Activated naive CD4-positive, alpha-beta T cell treated with anti-CD3 and anti-CD28 coated beads, Interleukin-2, amount 50 U/mL, for 16 hours (primary cell): ENCODE measurements at regions not wholly inside any gene's neighbourhood (a gene's known extent, or its start where the extent isn't known, plus 50 kb on each side); places are given as distances from the start of the nearest gene placed in this dataset.

ENCODE experiments used
- DNase-seq: peaks from one replicate; pipeline ENCODE4 v3.0.0-alpha.2; 2020

DNA sequence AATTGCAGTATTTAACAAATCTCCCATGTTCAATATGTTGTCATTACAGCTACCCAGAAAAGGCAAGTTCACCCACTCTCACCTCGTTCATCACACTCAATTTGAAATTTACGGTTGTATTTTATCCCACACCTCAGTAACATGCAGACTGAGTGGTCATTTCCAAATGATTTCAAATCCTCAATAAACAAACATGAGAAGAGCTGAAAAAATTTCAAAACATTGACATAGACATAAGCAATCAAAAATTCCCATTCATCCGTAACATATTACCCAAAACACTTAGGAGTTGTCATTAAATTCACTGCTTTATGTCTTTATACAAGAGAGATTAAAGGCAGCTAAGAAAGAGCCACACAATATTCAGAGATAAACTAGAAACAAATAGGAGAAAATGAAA, 61.7 kb upstream of the NEBL start:
- DNase-seq = no peak

- no peak for DNase-seq
These were observed 61.1 kb upstream of the NEBL start for GRCh38 chr10:20958225-20958624.

DNA sequence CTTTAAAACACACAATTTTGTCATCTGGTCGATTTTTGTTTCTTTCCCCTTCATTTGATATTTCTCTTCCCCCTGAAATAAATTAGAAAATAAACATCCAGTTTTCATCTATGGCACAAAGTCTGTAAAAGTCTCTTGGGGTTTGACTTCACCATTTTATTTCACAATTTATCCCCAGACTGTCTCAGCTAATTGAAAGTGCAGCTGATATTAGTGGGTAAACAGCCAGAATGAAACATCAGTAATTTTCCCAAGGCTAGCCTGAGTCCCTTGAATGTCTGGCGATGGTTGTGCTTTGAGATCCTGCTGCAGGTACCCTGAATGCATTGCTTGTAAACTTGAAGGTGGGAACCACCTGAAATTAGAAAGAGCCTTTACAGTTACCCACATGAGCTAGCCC, 60.6 kb upstream of the NEBL start:
- no peak for DNase-seq

GRCh38 chr10:20956843-20957242, 59.7 kb upstream of the NEBL start:
- no peak for DNase-seq

DNA sequence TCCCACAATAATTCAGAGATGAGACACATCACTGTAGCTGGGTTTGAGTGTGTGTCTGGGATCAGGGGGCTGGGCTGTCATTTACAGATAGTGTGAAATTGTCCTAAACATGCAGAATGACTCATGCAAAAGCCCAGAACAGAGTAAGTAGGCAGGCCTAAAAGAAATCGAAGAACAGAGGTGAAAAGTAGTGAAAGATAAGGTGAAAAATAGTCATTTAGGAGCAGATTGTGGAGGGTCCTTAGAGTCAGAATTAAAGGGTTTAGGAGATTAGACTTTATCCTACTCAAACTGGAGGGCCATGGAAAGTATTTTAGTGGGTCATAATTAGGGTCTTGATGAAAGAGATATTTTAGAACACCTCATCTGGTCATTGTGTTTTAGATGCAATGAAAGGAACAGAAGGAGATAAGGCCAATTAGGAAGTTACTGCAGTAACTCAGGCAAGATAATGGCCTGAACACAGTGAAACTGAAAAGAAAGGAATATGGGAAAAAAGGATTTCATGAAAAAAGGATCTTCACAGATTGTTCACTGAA, 58.3 kb upstream of the NEBL start:
- DNase-seq = no peak

DNA sequence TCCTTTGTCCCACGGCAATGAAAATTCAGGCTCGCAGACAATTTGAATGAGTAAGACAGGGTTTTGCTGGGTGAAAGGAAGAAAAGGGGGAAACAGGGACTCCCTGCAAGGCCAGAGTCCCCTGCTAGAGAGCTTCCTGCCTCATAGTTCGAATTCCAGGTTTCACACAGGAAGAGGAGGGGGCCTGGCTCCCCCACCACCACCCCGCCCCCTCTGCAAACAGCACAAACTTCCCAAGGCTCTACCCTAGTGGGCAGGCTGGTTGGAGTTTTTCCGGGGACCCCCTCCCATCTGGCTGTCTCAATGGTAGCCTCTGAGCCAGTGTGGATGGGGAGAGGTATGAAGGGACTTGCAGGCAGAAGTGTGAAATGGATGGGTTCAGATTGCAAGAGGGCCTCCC, 57.4 kb upstream of the NEBL start:
- DNase-seq = no peak

DNA sequence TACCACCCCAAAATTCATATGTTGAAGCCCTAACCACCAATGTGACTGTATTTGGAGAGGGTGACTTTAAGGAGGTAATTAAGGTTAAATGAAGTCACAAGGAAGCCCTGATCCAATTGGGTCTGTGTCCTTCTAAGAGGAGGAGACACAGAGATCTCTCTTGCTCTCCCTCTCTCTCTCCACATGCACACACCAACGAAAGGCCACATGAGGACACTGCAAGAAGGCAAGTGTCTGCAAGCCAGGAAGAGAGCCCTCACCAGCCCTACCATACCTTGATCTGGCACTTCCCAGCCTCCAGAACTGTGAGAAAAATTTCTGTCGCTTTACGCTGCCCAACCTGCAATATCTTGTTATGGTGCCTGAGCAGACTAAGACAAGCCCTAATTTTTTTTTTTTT, 56.0 kb upstream of the NEBL start:
- DNase-seq = no peak

GRCh38 chr10:20949967-20950366, 52.9 kb upstream of the NEBL start:
- no peak for DNase-seq

DNA sequence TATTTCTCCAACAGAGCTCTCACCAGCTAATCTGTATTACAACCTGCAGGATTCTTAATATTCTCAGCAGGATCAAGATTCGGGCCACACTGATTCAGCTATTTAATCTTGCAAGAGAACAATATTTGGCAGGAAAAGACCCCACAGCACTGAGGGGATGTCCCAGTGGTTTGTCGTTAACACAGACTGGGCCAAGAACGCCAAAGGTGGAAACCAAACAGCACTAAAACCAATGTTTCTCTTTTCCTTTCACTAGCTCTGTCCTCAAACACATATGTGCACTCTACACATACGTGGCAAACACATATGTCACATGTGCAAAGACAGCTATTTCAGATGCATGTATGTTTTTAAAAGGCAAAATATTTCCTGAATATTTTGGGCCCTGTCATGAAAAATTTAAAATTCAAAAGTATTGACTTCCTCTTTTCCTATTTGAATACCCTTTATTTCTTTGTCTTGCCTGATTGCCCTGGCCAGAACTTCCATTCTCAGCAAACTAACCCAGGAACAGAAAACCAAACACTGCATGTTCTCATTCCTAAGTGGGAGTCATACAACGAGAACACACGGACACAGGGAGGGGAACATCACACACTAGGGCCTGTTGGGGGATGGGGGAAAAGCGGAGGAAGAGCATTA, 51.7 kb upstream of the NEBL start:
- no peak for DNase-seq
